ENCODE measurements at regions not wholly inside any gene's neighbourhood (a gene's known extent, or its start where the extent isn't known, plus 50 kb on each side); places are given as distances from the start of the nearest gene placed in this dataset.
"Not testable (repeated sequence)": the region's sequence is repeated elsewhere in the genome, so short reads cannot be mapped to it uniquely, and the experiment has no call there.

- no peak overlapping the region for H3K4me3 ChIP-seq
- DNase-seq (ENCODE audit: extremely low spot score in 2 of 2), result no peak
- H3K36me3 ChIP-seq, result no peaks in the 10 kb centered on the region
- no peak for TF ChIP-seq POLR2A (IDR thresholded peaks at IDR 0.05)
- no peak for TF ChIP-seq POLR2AphosphoS5 (IDR thresholded peaks at IDR 0.05; ENCODE audit: insufficient read depth in 1 of 2, low read depth in 1 of 2)
- TF ChIP-seq CTCF (IDR thresholded peaks at IDR 0.05), result no peak
- no peaks in the 10 kb centered on the region for H3K27me3 ChIP-seq
- intact Hi-C loops (cut with DNase I), result no loop called here
- no peaks in the 10 kb centered on the region for H3K9me3 ChIP-seq
- no peaks in the 10 kb centered on the region for H3K4me1 ChIP-seq
- H3K27ac ChIP-seq, result no peak overlapping the region
Measured at GRCh38 chr20:53725575-53725970, 131.9 kb upstream of the ZNF217 start.

GRCh38 chr20:53723621-53724020, 130.0 kb upstream of the ZNF217 start:
- Histone ChIP-seq H3K36me3 (no peaks in the 10 kb centered on the region), H3K4me3 (no peak overlapping the region), H3K9me3 (no peaks in the 10 kb centered on the region), H3K4me1 (no peaks in the 10 kb centered on the region), H3K27ac (no peak overlapping the region), H3K27me3 (no peaks in the 10 kb centered on the region)
- no peak for DNase-seq (ENCODE audit: extremely low spot score in 2 of 2)
- TF ChIP-seq POLR2AphosphoS5 (IDR thresholded peaks at IDR 0.05; ENCODE audit: insufficient read depth in 1 of 2, low read depth in 1 of 2), result no peak
- no peak for TF ChIP-seq POLR2A (IDR thresholded peaks at IDR 0.05)
- TF ChIP-seq CTCF (IDR thresholded peaks at IDR 0.05), result no peak
- intact Hi-C loops (cut with DNase I), result no loop called here

GRCh38 chr20:53723045-53723444, 129.4 kb upstream of the ZNF217 start:
- no peaks in the 10 kb centered on the region for H3K36me3 ChIP-seq
- DNase-seq (ENCODE audit: extremely low spot score in 2 of 2), result no peak
- no peak overlapping the region for H3K4me3 ChIP-seq
- H3K4me1 ChIP-seq, result no peaks in the 10 kb centered on the region
- intact Hi-C loops (cut with DNase I), result no loop called here
- no peaks in the 10 kb centered on the region for H3K27me3 ChIP-seq
- H3K27ac ChIP-seq, result no peak overlapping the region
- H3K9me3 ChIP-seq, result no peaks in the 10 kb centered on the region
- TF ChIP-seq CTCF (IDR thresholded peaks at IDR 0.05) (no peak), POLR2A (IDR thresholded peaks at IDR 0.05) (no peak), POLR2AphosphoS5 (IDR thresholded peaks at IDR 0.05; ENCODE audit: insufficient read depth in 1 of 2, low read depth in 1 of 2) (no peak)

GRCh38 chr20:53722515-53723036, 128.9 kb upstream of the ZNF217 start:
- Histone ChIP-seq H3K36me3 (no peaks in the 10 kb centered on the region), H3K4me1 (no peaks in the 10 kb centered on the region), H3K27ac (no peak overlapping the region), H3K27me3 (no peaks in the 10 kb centered on the region), H3K4me3 (no peak overlapping the region), H3K9me3 (no peaks in the 10 kb centered on the region)
- TF ChIP-seq POLR2AphosphoS5 (IDR thresholded peaks at IDR 0.05; ENCODE audit: insufficient read depth in 1 of 2, low read depth in 1 of 2) (no peak), CTCF (IDR thresholded peaks at IDR 0.05) (no peak), POLR2A (IDR thresholded peaks at IDR 0.05) (no peak)
- no peak for DNase-seq (ENCODE audit: extremely low spot score in 2 of 2)
- intact Hi-C loops (cut with DNase I), result no loop called here

DNA sequence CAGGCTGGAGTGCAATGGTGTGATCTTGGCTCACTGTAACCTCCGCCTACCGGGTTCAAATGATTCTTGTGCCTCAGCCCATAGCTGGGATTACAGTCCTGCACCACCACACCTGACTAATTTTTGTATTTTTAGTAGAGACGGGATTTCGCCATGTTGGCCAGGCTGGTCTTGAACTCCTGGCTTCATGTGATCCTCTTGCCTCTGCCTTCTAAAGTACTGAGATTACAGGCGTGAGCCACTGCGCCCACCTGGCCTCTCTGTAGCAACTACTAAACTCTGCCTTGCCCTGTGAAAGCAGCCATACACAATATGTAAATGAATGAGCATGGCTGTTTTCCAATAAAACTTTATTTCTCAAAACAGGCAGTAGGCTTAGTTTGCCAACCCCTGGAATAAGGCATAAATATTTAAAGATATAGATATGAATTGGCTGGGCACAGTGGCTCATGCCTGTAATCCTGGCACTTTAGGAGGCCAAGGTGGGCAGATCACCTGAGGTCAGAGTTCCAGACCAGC, 127.9 kb upstream of the ZNF217 start:
- intact Hi-C loops (cut with DNase I); H3K4me3 ChIP-seq; H3K27me3 ChIP-seq; H3K4me1 ChIP-seq; H3K27ac ChIP-seq; H3K9me3 ChIP-seq; H3K36me3 ChIP-seq; DNase-seq (ENCODE audit: extremely low spot score in 2 of 2): not testable (repeated sequence)

- intact Hi-C loops (cut with DNase I); H3K4me1 ChIP-seq; H3K27me3 ChIP-seq; H3K9me3 ChIP-seq; H3K36me3 ChIP-seq; H3K27ac ChIP-seq; H3K4me3 ChIP-seq; DNase-seq (ENCODE audit: extremely low spot score in 2 of 2): not testable (repeated sequence)
Measured at GRCh38 chr20:53719171-53719803, 125.6 kb upstream of the ZNF217 start.

Data from vagina (tissue), 2 donors.